GM19239 (cell line): ENCODE measurements at regions not wholly inside any gene's neighbourhood (a gene's known extent, or its start where the extent isn't known, plus 50 kb on each side); places are given as distances from the start of the nearest gene placed in this dataset.
"Not testable (repeated sequence)": the region's sequence is repeated elsewhere in the genome, so short reads cannot be mapped to it uniquely, and the experiment has no call there.

ENCODE experiments used
- DNase-seq: peaks from one replicate; pipeline ENCODE4 v3.0.0; 2011; ENCODE audit warnings: low spot score; ENCODE audit not compliant: insufficient read length
- FAIRE-seq: peaks from 2 replicates; lab custom pipeline; 2011; peaks lifted over from hg19 to GRCh38; lab: Jason Lieb, UNC

- FAIRE-seq = no peak
Observed at GRCh38 chr2:107530046-107530445, 296.6 kb upstream of the RGPD4 start.

GRCh38 chr2:107534926-107535325 is 291.8 kb upstream of the RGPD4 start:
- DNase-seq = no peak
- no peak for FAIRE-seq

More at GRCh38 chr2:107530046-107530445, 296.6 kb upstream of the RGPD4 start:
- DNase-seq = no peak

- FAIRE-seq, DNase-seq: not testable (repeated sequence)
Observed at GRCh38 chr2:107535905-107536689, 290.6 kb upstream of the RGPD4 start.

- FAIRE-seq = no peak
- DNase-seq = no peak
Observed at GRCh38 chr2:107542314-107542740, 284.4 kb upstream of the RGPD4 start.

- no peak for FAIRE-seq
- DNase-seq = no peak
Observed at GRCh38 chr2:107543793-107544192, 282.9 kb upstream of the RGPD4 start.

GRCh38 chr2:107545066-107545465 is 281.6 kb upstream of the RGPD4 start:
- no peak for FAIRE-seq
- DNase-seq = no peak

GRCh38 chr2:107545851-107546250 is 280.8 kb upstream of the RGPD4 start:
- no peak for DNase-seq
- FAIRE-seq = no peak

- FAIRE-seq = no peak
Observed at GRCh38 chr2:107548216-107548615, 278.5 kb upstream of the RGPD4 start.

GRCh38 chr2:107553046-107553445 is 273.6 kb upstream of the RGPD4 start:
- FAIRE-seq = no peak
- no peak for DNase-seq

More at GRCh38 chr2:107548216-107548615, 278.5 kb upstream of the RGPD4 start:
- no peak for DNase-seq

GRCh38 chr2:107553539-107553938 is 273.2 kb upstream of the RGPD4 start:
- DNase-seq = no peak
- FAIRE-seq = no peak

GRCh38 chr2:107556038-107556627 is 270.6 kb upstream of the RGPD4 start:
- no peak for DNase-seq
- FAIRE-seq = no peak

GRCh38 chr2:107558295-107558694 is 268.4 kb upstream of the RGPD4 start:
- no peak for FAIRE-seq
- no peak for DNase-seq

- FAIRE-seq = no peak
- no peak for DNase-seq
Observed at GRCh38 chr2:107569496-107569895, 257.2 kb upstream of the RGPD4 start.

- FAIRE-seq (no peak), DNase-seq (no peak)
Observed at GRCh38 chr2:107570876-107571275, 255.8 kb upstream of the RGPD4 start.

GRCh38 chr2:107572890-107573289 is 253.8 kb upstream of the RGPD4 start:
- not testable (repeated sequence) for FAIRE-seq, DNase-seq

- FAIRE-seq = no peak
Observed at GRCh38 chr2:107576991-107577390, 249.7 kb upstream of the RGPD4 start.

GRCh38 chr2:107582487-107582886 is 244.2 kb upstream of the RGPD4 start:
- FAIRE-seq (no peak), DNase-seq (no peak)

More at GRCh38 chr2:107576991-107577390, 249.7 kb upstream of the RGPD4 start:
- no peak for DNase-seq

- no peak for FAIRE-seq
- DNase-seq = no peak
Observed at GRCh38 chr2:107584577-107584976, 242.1 kb upstream of the RGPD4 start.

GRCh38 chr2:107585851-107586250 is 240.8 kb upstream of the RGPD4 start:
- DNase-seq = no peak
- FAIRE-seq = no peak

GRCh38 chr2:107588181-107588580 is 238.5 kb upstream of the RGPD4 start:
- DNase-seq (no peak), FAIRE-seq (no peak)

- no peak for FAIRE-seq
- DNase-seq = no peak
Observed at GRCh38 chr2:107589079-107589491, 237.6 kb upstream of the RGPD4 start.
